ENCODE measurements at regions not wholly inside any gene's neighbourhood (a gene's known extent, or its start where the extent isn't known, plus 50 kb on each side); places are given as distances from the start of the nearest gene placed in this dataset.

DNA sequence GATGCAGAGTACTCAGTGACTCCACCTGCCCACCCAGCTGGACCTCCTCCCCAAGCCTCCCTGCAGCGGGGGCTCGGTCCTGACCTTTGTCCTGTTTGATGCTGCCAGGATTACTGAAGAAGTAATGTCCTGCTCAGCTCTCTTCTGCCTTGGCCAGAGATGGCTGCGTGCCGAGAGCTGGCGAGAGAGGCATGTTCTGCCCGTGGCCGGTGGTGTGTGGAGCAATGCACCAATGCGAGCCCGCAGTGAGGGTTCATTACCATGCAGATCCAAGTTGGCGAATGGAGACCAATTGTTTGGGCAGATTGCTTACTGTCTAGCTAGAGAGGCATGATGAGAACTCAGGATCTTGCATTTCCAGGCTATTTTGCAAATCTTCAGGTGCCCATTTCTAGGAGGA is 248.9 kb downstream of the ENGASE start:
- Mint-ChIP-seq H3K4me1 (peaks cover 0 to 5% of the 10 kb centered on the region in 2 experiments; a peak in 1 of 4 replicates), H3K36me3 (ENCODE audit: insufficient read depth in 1 of 3, low read depth in 3 of 3) (no peaks in the 10 kb centered on the region), H3K4me3 (no peak overlapping the region), H3K27me3 (ENCODE audit: low read depth) (peaks cover 54% of the 10 kb centered on the region), H3K27ac (no peak overlapping the region), H3K9me3 (no peaks in the 10 kb centered on the region)
- no peaks in the 10 kb centered on the region for H3K79me2 ChIP-seq (ENCODE audit: insufficient read depth, low read length)
- no peaks in the 10 kb centered on the region for H3K9me3 ChIP-seq (ENCODE audit: control insufficient read depth, low read depth, low read length)
- no peak overlapping the region for H3K23ac ChIP-seq (ENCODE audit: insufficient read length, low read depth, low read length)
- no peak overlapping the region for H2BK15ac ChIP-seq (ENCODE audit: low read depth, low read length)
- no peak overlapping the region; the same call in 1 of the 2 replicates for H3K14ac ChIP-seq (ENCODE audit: insufficient read depth, low read length)
- H2BK12ac ChIP-seq (ENCODE audit: insufficient read length, low read depth, low read length), result no peak overlapping the region
- H4K20me1 ChIP-seq (ENCODE audit: control insufficient read depth, insufficient read depth, insufficient read length), result no peaks in the 10 kb centered on the region
- H3K18ac ChIP-seq (ENCODE audit: insufficient read length, low read depth, low read length), result no peak overlapping the region
- no peak overlapping the region for H2BK20ac ChIP-seq (ENCODE audit: low read depth, low read length, poor library complexity, severe bottlenecking)
- H4K8ac ChIP-seq (replicated peaks; ENCODE audit: insufficient read length, low read depth, low read length), result no peak overlapping the region
- no peak overlapping the region for H3K4me2 ChIP-seq (ENCODE audit: insufficient read depth, insufficient read length, low read length)
- no peak overlapping the region for H4K5ac ChIP-seq (ENCODE audit: insufficient read length, low read depth, low read length)
- no peak overlapping the region for H4K91ac ChIP-seq (ENCODE audit: insufficient read length, low read depth, low read length)
- H3K4me1 ChIP-seq (ENCODE audit: insufficient read depth, low read length), result no peaks in the 10 kb centered on the region
- no peak overlapping the region for H3T11ph ChIP-seq (ENCODE audit: low read length)
- H3K27me3 ChIP-seq (ENCODE audit: insufficient read depth, low read length), result no peaks in the 10 kb centered on the region
- H3K27ac ChIP-seq (ENCODE audit: insufficient read length, low read depth, low read length), result no peak overlapping the region
- no peak for DNase-seq
- H3K23me2 ChIP-seq (ENCODE audit: insufficient read length, low read depth, low read length, poor library complexity, severe bottlenecking), result no peaks in the 10 kb centered on the region
- H3K9ac ChIP-seq (ENCODE audit: extremely low read depth, insufficient read length, low read length), result no peak overlapping the region
- no peak overlapping the region for H2AFZ ChIP-seq (ENCODE audit: low read length)
- H3K79me1 ChIP-seq (ENCODE audit: insufficient read depth, low read depth, low read length, poor library complexity, severe bottlenecking), result no peaks in the 10 kb centered on the region
- no peak overlapping the region for H2AK5ac ChIP-seq (ENCODE audit: insufficient read length, low read length)
- H2BK5ac ChIP-seq (ENCODE audit: insufficient read length, low read length), result no peak overlapping the region
- H3K56ac ChIP-seq (ENCODE audit: insufficient read length, low read depth, low read length), result no peak overlapping the region
- no peak overlapping the region for H2BK120ac ChIP-seq (ENCODE audit: low read depth, low read length, poor library complexity, severe bottlenecking)
- WGBS (ENCODE audit: extremely low coverage, insufficient read length, low lambda C conversion rate), result no CpG with 5 or more reads among the region's 10 CpGs
- no peak overlapping the region for H3K4ac ChIP-seq (ENCODE audit: low read depth, low read length)
- TF ChIP-seq, protein P1, sequence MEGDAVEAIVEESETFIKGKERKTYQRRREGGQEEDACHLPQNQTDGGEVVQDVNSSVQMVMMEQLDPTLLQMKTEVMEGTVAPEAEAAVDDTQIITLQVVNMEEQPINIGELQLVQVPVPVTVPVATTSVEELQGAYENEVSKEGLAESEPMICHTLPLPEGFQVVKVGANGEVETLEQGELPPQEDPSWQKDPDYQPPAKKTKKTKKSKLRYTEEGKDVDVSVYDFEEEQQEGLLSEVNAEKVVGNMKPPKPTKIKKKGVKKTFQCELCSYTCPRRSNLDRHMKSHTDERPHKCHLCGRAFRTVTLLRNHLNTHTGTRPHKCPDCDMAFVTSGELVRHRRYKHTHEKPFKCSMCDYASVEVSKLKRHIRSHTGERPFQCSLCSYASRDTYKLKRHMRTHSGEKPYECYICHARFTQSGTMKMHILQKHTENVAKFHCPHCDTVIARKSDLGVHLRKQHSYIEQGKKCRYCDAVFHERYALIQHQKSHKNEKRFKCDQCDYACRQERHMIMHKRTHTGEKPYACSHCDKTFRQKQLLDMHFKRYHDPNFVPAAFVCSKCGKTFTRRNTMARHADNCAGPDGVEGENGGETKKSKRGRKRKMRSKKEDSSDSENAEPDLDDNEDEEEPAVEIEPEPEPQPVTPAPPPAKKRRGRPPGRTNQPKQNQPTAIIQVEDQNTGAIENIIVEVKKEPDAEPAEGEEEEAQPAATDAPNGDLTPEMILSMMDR (conservative IDR thresholded peaks at IDR 0.05), result no peak

Measured in H9 (cell line).